Smooth muscle cell (in vitro differentiated cells): ENCODE measurements at regions not wholly inside any gene's neighbourhood (a gene's known extent, or its start where the extent isn't known, plus 50 kb on each side); places are given as distances from the start of the nearest gene placed in this dataset.
A peak's percentile ranks its signal among the peaks of the same experiment; 100 is the strongest.

Experiments
- DNase-seq: peaks from one replicate; lab custom pipeline; 2025; ENCODE audit not compliant: unreplicated experiment; lab: John Stamatoyannopoulos, UW
- H2AFZ ChIP-seq: fragments of 200-600 bp; sonication (generic); 2 replicates; pipeline ENCODE4 v1.6.0; 2016; ENCODE audit warnings: antibody characterized with exemption, low read depth, mild to moderate bottlenecking
- H3F3A ChIP-seq: fragments of 200-600 bp; sonication (generic); 2 replicates; pipeline ENCODE4 v1.6.0; 2017; ENCODE audit warnings: antibody characterized with exemption, low read depth
- H3K27ac ChIP-seq: fragments of 200-600 bp; sonication (generic); 2 replicates; pipeline ENCODE4 v1.5.1; 2016; ENCODE audit warnings: low read depth, mild to moderate bottlenecking
- H3K27me3 ChIP-seq: fragments of 200-600 bp; sonication (generic); 2 replicates; pipeline ENCODE4 v1.6.1; 2016; ENCODE audit warnings: low read depth, mild to moderate bottlenecking
- H3K36me3 ChIP-seq: fragments of 200-600 bp; sonication (generic); 2 replicates; pipeline ENCODE4 v1.5.1; 2016; ENCODE audit warnings: low read depth
- H3K4me1 ChIP-seq: fragments of 200-600 bp; sonication (generic); 2 replicates; pipeline ENCODE4 v1.5.1; 2016; ENCODE audit warnings: low read depth
- H3K4me2 ChIP-seq: fragments of 200-600 bp; sonication (generic); 2 replicates; pipeline ENCODE4 v1.6.0; 2016; ENCODE audit warnings: mild to moderate bottlenecking
- H3K4me3 ChIP-seq: fragments of 200-600 bp; sonication (generic); 2 replicates; pipeline ENCODE4 v1.5.1; 2016; ENCODE audit warnings: mild to moderate bottlenecking
- H3K79me2 ChIP-seq: fragments of 200-600 bp; sonication (generic); 2 replicates; pipeline ENCODE4 v1.6.0; 2016; ENCODE audit warnings: low read depth, mild to moderate bottlenecking
- H3K9ac ChIP-seq: fragments of 200-600 bp; sonication (generic); 2 replicates; pipeline ENCODE4 v1.6.0; 2016; ENCODE audit warnings: low read depth
- H3K9me3 ChIP-seq: fragments of 200-600 bp; sonication (generic); replicated peaks from 2 replicates; pipeline ENCODE4 v1.5.1; 2016; ENCODE audit warnings: low read depth
- H4K20me1 ChIP-seq: fragments of 200-600 bp; sonication (generic); 2 replicates; pipeline ENCODE4 v1.6.0; 2016; ENCODE audit warnings: low read depth
- WGBS: methylation state at CpG from one replicate; pipeline ENCODE4 v1.1.7; 2016; ENCODE audit warnings: low lambda C conversion rate; 5-methylcytosine and 5-hydroxymethylcytosine counted together
- TF ChIP-seq, protein P1 (sequence below): fragments of 200-600 bp; sonication (generic); IDR thresholded peaks from 2 replicates; pipeline ENCODE4 v1.5.1; 2017; ENCODE audit warnings: borderline replicate concordance, mild to moderate bottlenecking, antibody characterized with exemption; ENCODE audit not compliant: insufficient read depth, poor library complexity, severe bottlenecking

DNA sequence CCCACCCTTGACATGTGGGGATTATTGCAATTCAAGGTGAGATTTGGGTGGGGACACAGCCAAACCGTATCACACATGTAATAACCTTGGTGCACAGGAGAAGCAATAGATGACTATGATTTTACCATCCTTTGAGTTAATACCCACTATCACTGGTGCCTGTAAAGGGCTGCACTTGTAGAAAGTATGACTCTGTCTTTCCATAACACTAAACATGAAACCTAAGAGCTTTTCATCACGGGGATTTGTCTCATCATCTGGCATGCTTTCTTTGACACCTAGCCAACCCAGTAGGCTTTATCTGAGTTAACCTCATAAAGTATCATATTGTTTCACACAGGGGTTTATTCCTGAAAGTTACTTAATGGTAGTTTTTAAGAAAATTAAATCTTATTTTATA, 188.9 kb upstream of the TNC start:
- H3K27ac ChIP-seq: no peak overlapping the region
- H3K27me3 ChIP-seq: no peaks in the 10 kb centered on the region
- peaks cover 9% of the 10 kb centered on the region for H3K4me1 ChIP-seq
- TF ChIP-seq, protein P1, sequence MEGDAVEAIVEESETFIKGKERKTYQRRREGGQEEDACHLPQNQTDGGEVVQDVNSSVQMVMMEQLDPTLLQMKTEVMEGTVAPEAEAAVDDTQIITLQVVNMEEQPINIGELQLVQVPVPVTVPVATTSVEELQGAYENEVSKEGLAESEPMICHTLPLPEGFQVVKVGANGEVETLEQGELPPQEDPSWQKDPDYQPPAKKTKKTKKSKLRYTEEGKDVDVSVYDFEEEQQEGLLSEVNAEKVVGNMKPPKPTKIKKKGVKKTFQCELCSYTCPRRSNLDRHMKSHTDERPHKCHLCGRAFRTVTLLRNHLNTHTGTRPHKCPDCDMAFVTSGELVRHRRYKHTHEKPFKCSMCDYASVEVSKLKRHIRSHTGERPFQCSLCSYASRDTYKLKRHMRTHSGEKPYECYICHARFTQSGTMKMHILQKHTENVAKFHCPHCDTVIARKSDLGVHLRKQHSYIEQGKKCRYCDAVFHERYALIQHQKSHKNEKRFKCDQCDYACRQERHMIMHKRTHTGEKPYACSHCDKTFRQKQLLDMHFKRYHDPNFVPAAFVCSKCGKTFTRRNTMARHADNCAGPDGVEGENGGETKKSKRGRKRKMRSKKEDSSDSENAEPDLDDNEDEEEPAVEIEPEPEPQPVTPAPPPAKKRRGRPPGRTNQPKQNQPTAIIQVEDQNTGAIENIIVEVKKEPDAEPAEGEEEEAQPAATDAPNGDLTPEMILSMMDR: no peak
- H3K9me3 ChIP-seq: no peaks in the 10 kb centered on the region
- H2AFZ ChIP-seq: no peak overlapping the region
- peaks cover 4% of the 10 kb centered on the region for H3K36me3 ChIP-seq
- 63% methylated on average over 2 of the region's 2 CpGs for WGBS
- no peaks in the 10 kb centered on the region for H4K20me1 ChIP-seq
- no peak overlapping the region for H3K4me3 ChIP-seq
- no peak overlapping the region for H3K9ac ChIP-seq
- no peaks in the 10 kb centered on the region for H3F3A ChIP-seq
- DNase-seq: no peak
- H3K4me2 ChIP-seq: no peak overlapping the region
- no peaks in the 10 kb centered on the region for H3K79me2 ChIP-seq

GRCh38 chr9:115313545-115313944, 195.6 kb upstream of the TNC start:
- Histone ChIP-seq H3K27me3 (no peaks in the 10 kb centered on the region), H4K20me1 (no peaks in the 10 kb centered on the region), H3F3A (no peaks in the 10 kb centered on the region), H3K4me2 (no peak overlapping the region), H3K9me3 (peaks cover 3% of the 10 kb centered on the region), H2AFZ (no peak overlapping the region), H3K4me1 (no peaks in the 10 kb centered on the region), H3K9ac (no peak overlapping the region), H3K36me3 (peaks cover 8% of the 10 kb centered on the region), H3K79me2 (no peaks in the 10 kb centered on the region), H3K4me3 (no peak overlapping the region), H3K27ac (no peak overlapping the region)
- TF ChIP-seq, protein P1: no peak
- no peak for DNase-seq

- TF ChIP-seq, protein P1: no peak
- H3K9me3 ChIP-seq: no peaks in the 10 kb centered on the region
- no peaks in the 10 kb centered on the region for H3K27me3 ChIP-seq
- H4K20me1 ChIP-seq: no peaks in the 10 kb centered on the region
- no peak overlapping the region for H2AFZ ChIP-seq
- H3F3A ChIP-seq: peaks cover 5% of the 10 kb centered on the region
- H3K4me2 ChIP-seq: no peak overlapping the region
- H3K36me3 ChIP-seq: no peaks in the 10 kb centered on the region
- no peaks in the 10 kb centered on the region for H3K79me2 ChIP-seq
- H3K9ac ChIP-seq: no peak overlapping the region
- H3K27ac ChIP-seq: no peak overlapping the region
- H3K4me1 ChIP-seq: no peaks in the 10 kb centered on the region
- H3K4me3 ChIP-seq: no peak overlapping the region
- no peak for DNase-seq
- WGBS: 56% methylated on average over 3 of the region's 3 CpGs
Observed at GRCh38 chr9:115326461-115326860, 208.5 kb upstream of the TNC start.

DNA sequence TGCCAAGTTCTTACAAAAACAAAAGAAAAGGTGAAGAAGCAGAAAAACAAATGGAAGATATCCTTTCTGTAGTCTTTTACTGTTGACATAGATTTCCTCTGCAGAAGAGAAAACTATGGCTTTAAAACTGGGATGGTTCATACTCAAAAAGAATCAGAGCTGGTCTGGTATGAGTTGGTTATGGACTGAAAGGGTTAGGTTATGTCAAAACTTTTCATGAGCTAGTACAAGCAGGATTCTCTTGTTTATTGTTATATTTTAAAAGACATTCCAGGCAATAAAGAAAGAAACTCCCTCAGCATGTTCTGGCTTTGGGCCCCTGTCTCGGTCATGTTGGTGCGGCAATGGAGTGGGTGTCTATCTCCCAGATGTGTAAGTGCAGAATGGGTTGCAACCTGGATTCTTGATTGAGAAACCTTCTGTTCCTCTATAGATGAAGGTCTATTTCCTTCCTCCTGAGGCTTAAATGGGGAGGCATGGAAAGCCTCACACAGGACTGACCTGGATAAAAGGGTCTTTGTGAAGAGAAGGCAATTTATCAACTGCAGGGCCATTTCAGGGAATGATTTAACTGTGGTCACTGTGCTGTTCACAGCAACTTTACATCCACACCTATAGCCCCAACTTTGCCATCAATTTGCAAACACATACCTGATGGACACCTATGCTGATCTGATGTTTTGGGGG, 209.6 kb upstream of the TNC start:
- no peaks in the 10 kb centered on the region for H3K4me1 ChIP-seq
- TF ChIP-seq, protein P1: no peak
- H3K4me3 ChIP-seq: no peak overlapping the region
- no peak for DNase-seq
- H3F3A ChIP-seq: peaks cover 5% of the 10 kb centered on the region
- H4K20me1 ChIP-seq: no peaks in the 10 kb centered on the region
- 66% methylated on average over 2 of the region's 2 CpGs for WGBS
- no peaks in the 10 kb centered on the region for H3K36me3 ChIP-seq
- peak overlapping the region; percentile 20 for H2AFZ ChIP-seq
- no peaks in the 10 kb centered on the region for H3K27me3 ChIP-seq
- H3K9me3 ChIP-seq: no peaks in the 10 kb centered on the region
- H3K9ac ChIP-seq: no peak overlapping the region
- no peaks in the 10 kb centered on the region for H3K79me2 ChIP-seq
- peak overlapping the region; percentile 6 for H3K27ac ChIP-seq
- peak overlapping the region; percentile 8 for H3K4me2 ChIP-seq
